Gastroesophageal sphincter (tissue), 3 donors: ENCODE measurements at regions not wholly inside any gene's neighbourhood (a gene's known extent, or its start where the extent isn't known, plus 50 kb on each side); places are given as distances from the start of the nearest gene placed in this dataset.
A peak's percentile ranks its signal among the peaks of the same experiment; 100 is the strongest.

Experiments
- CTCF ChIP-seq, 4 experiments: fragments of 200-600 bp in 2 of 4; fragments of 450-650 bp in 2 of 4; sonication (generic) in 1 of 4; IDR thresholded peaks; one replicate each; pipeline ENCODE4 v1.5.1; 2017 to 2019; ENCODE audit warnings: antibody characterized with exemption in 4 of 4, mild to moderate bottlenecking in 2 of 4, moderate library complexity in 2 of 4
- POLR2A ChIP-seq, 2 donors: fragments of 450-650 bp; IDR thresholded peaks; one replicate each; pipeline ENCODE4 v1.6.1; 2017; ENCODE audit warnings: antibody characterized with exemption in 2 of 2, mild to moderate bottlenecking in 2 of 2, moderate library complexity in 1 of 2

DNA sequence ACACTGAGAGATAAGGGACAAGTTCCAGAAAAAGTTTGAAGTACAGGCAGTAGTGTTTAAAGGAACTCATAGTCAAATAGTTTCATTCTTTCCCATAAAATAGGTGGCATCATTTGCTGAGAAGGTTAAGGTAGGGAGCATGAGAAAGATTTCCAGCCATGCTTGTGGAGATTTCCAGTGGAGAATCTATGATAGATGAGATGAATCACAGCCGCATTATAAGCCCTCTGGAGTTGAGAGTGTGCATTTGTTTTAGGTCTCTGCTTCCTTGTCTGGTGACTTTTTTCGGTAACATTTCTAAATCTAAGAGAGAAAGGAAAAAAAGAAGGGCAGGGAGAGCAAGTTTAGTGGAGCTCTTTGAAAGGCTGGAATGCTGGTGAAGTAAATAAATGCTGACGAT is 108.7 kb downstream of the DISP1 start:
- TF ChIP-seq CTCF (IDR thresholded peaks at IDR 0.05) (peak in 1 of 4 experiments; percentile 14), POLR2A (IDR thresholded peaks at IDR 0.05) (no peak)
